ENCODE measurements at regions not wholly inside any gene's neighbourhood (a gene's known extent, or its start where the extent isn't known, plus 50 kb on each side); places are given as distances from the start of the nearest gene placed in this dataset.
"Not testable (repeated sequence)": the region's sequence is repeated elsewhere in the genome, so short reads cannot be mapped to it uniquely, and the experiment has no call there.

GRCh38 chr9:73441223-73441622, 289.6 kb downstream of the ANXA1 start:
- in situ Hi-C loops (cut with MboI; ENCODE audit: low sequenced_read_pairs in 4 of 4) = loop anchor here in 1 of 4 donors (25.0 kb wide), 1 partner anchor 104 kb away; no protein-coding TSS in a partner anchor
- Histone ChIP-seq H3K27ac (no peak overlapping the region), H3K9me3 (no peaks in the 10 kb centered on the region), H3K4me1 (no peaks in the 10 kb centered on the region), H3K36me3 (no peaks in the 10 kb centered on the region), H3K4me3 (no peak overlapping the region), H3K27me3 (no peaks in the 10 kb centered on the region)
- ATAC-seq = no peak
- DNase-seq = no peak
- TF ChIP-seq POLR2A (IDR thresholded peaks at IDR 0.05) (no peak), CTCF (IDR thresholded peaks at IDR 0.05 in 4 of 5, conservative IDR thresholded peaks at IDR 0.05 in 1 of 5) (no peak)
- intact Hi-C loops (cut with DNase I; ENCODE audit: low total_unique reads) = no loop called here

- in situ Hi-C loops (cut with MboI; ENCODE audit: low sequenced_read_pairs in 4 of 4) = loop anchor here in 1 of 4 donors (25.0 kb wide), 1 partner anchor 105 kb away; no protein-coding TSS in a partner anchor
- H3K27ac ChIP-seq = no peak overlapping the region
- H3K4me3 ChIP-seq = no peak overlapping the region
- intact Hi-C loops (cut with DNase I; ENCODE audit: low total_unique reads) = no loop called here
- no peak for ATAC-seq
- H3K36me3 ChIP-seq = no peaks in the 10 kb centered on the region
- no peaks in the 10 kb centered on the region for H3K27me3 ChIP-seq
- no peaks in the 10 kb centered on the region for H3K4me1 ChIP-seq
- DNase-seq = no peak
- no peaks in the 10 kb centered on the region for H3K9me3 ChIP-seq
- TF ChIP-seq CTCF (IDR thresholded peaks at IDR 0.05 in 4 of 5, conservative IDR thresholded peaks at IDR 0.05 in 1 of 5) (no peak), POLR2A (IDR thresholded peaks at IDR 0.05) (no peak)
Measured at GRCh38 chr9:73441890-73442818, 290.5 kb downstream of the ANXA1 start.

- in situ Hi-C loops (cut with MboI; ENCODE audit: low sequenced_read_pairs in 4 of 4) = loop anchor here in 1 of 4 donors (25.0 kb wide), 1 partner anchor 108 kb away; no protein-coding TSS in a partner anchor
- Histone ChIP-seq H3K4me3 (no peak overlapping the region), H3K36me3 (no peaks in the 10 kb centered on the region), H3K4me1 (no peaks in the 10 kb centered on the region), H3K9me3 (no peaks in the 10 kb centered on the region), H3K27ac (no peak overlapping the region), H3K27me3 (no peaks in the 10 kb centered on the region)
- intact Hi-C loops (cut with DNase I; ENCODE audit: low total_unique reads) = no loop called here
- no peak for DNase-seq
- no peak for ATAC-seq
- TF ChIP-seq CTCF (IDR thresholded peaks at IDR 0.05 in 4 of 5, conservative IDR thresholded peaks at IDR 0.05 in 1 of 5) = no peak
- no peak for TF ChIP-seq POLR2A (IDR thresholded peaks at IDR 0.05)
Measured at GRCh38 chr9:73444821-73445220, 293.2 kb downstream of the ANXA1 start.

- H3K9me3 ChIP-seq; H3K36me3 ChIP-seq; ATAC-seq; H3K27me3 ChIP-seq; H3K4me3 ChIP-seq; DNase-seq; H3K27ac ChIP-seq; intact Hi-C loops (cut with DNase I; ENCODE audit: low total_unique reads); H3K4me1 ChIP-seq: not testable (repeated sequence)
- in situ Hi-C loops (cut with MboI; ENCODE audit: low sequenced_read_pairs in 4 of 4) = loop anchor here in 1 of 4 donors (25.0 kb wide), 1 partner anchor 108 kb away; no protein-coding TSS in a partner anchor
Measured at GRCh38 chr9:73445384-73445783, 293.7 kb downstream of the ANXA1 start.

- H3K9me3 ChIP-seq = no peaks in the 10 kb centered on the region
- no peak overlapping the region for H3K27ac ChIP-seq
- ATAC-seq (no peak), DNase-seq (no peak)
- H3K27me3 ChIP-seq = no peaks in the 10 kb centered on the region
- intact Hi-C loops (cut with DNase I; ENCODE audit: low total_unique reads) = no loop called here
- H3K36me3 ChIP-seq = no peaks in the 10 kb centered on the region
- TF ChIP-seq POLR2A (IDR thresholded peaks at IDR 0.05) = no peak
- no peak for TF ChIP-seq CTCF (IDR thresholded peaks at IDR 0.05 in 4 of 5, conservative IDR thresholded peaks at IDR 0.05 in 1 of 5)
- H3K4me1 ChIP-seq = no peaks in the 10 kb centered on the region
- in situ Hi-C loops (cut with MboI; ENCODE audit: low sequenced_read_pairs in 4 of 4) = loop anchor here in 1 of 4 donors (25.0 kb wide), 1 partner anchor 109 kb away; no protein-coding TSS in a partner anchor
- H3K4me3 ChIP-seq = no peak overlapping the region
Measured at GRCh38 chr9:73446306-73446705, 294.6 kb downstream of the ANXA1 start.

Measured in gastrocnemius medialis (tissue), 4 donors.